ENCODE measurements at regions not wholly inside any gene's neighbourhood (a gene's known extent, or its start where the extent isn't known, plus 50 kb on each side); places are given as distances from the start of the nearest gene placed in this dataset.
"Not testable (repeated sequence)": the region's sequence is repeated elsewhere in the genome, so short reads cannot be mapped to it uniquely, and the experiment has no call there.

DNA sequence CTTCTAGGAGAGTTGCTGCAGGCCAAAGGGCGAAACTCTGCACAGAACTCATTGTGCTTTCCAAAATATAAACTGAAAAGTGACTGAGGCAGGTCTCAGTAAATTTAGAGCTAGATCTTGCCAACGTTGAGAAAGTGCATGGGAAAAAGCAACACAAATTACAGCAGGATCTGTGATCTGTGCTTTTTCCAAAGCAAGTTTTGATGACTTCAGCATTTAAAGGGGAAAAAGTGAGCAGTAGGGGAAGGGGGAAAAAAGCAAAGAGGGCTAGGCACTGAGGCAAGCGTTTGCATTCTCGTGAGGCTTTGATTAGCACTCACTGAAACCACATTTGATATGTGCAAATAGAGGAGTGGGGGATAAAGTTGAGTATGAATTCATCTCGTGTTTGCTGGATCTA lies 351.5 kb upstream of the NPAP1 start:
- not testable (repeated sequence) for DNase-seq

DNA sequence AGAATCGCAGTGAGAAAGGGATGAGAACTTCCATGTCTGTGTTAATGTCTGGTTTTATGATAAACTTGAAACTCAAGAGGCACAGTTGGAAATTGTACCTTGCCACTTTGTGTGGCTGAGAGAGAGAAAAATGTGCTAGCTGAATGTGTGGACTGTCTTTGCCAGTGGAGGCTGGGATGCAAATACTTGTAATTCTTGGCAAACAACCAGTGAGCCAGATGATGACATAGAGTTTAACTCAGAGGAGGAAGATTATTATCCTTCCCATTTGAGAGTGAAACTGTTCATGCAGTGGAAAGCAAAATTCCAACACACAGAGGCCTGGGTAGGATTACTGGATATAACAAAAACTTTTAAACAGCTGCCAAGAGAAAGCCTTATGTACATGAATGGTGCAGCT lies 349.1 kb upstream of the NPAP1 start:
- not testable (repeated sequence) for DNase-seq

DNA sequence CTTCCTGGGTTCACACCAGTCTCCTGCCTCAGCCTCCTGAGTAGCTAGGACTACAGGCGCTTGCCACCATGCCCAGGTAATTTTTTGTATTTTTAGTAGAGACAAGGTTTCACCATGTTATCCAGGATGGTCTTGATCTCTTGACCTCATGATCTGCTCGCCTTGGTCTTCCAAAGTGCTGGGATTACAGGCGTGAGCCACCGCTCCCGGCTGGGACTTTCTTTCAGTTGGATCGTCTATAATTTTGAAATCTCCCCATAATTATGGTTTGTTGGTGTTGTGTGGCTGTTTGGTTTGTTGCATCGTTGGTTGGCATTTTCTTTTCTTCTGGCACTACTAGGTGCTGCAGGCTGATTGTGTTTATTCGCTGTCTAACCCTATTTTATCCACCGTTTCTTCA lies 343.6 kb upstream of the NPAP1 start:
- DNase-seq = not testable (repeated sequence)

DNA sequence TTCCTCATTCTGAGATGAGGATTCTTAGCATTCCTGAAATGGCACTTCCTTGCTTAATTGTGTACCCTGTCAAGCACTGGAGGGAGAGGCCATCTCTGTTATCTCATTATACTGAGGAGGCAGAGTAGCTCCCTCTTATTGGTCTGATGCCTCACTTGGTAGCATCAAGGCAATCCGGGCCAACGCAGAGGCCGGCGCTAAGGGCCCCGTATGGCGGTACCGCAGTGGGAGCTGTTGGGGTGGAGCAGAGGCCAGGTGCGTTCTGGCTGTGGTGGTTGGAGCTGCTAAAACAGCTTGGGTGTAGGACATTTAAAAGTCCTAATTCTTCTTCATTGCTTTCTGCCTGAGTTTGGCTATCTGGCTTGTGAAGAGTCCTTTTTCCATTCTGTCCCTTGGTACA lies 333.7 kb upstream of the NPAP1 start:
- DNase-seq = not testable (repeated sequence)

DNA sequence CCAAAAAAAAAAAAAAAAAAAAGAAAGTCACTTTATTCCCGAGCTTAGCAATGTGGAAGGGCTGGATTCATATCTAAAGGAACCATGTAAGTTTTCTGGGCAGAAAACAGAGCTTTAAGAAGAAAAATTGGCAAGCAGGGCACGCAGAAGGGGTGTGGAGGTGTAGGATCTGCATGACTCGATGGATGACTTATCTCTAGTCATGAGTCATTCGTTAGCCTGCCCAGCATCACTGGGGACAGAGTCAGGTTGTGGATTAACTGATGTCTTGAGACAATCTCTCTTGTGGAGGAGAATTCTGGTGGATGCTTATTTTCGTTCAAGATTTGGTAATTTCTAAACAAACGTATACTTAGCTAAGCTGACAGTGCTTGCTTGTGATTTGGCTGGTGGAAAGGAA lies 322.8 kb upstream of the NPAP1 start:
- DNase-seq = not testable (repeated sequence)

DNA sequence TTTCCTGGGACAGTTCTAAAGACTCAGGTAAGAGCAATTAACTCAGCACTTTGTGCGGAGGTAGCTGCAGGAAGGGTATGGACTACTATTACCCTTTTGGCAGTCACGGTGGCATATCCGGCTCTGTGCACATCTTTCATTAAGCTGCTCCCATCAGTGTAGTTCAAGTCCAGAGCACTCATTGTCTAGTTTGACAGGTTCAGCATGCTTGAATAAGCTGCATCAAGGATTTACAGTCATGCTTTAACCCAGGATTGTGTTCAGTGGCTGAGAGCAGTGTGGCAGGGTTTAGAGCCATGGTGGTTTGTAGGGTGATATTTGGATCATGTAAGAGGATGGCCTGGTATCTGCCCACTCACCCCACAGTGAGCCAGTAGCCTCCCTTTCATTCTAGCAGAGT lies 294.5 kb upstream of the NPAP1 start:
- DNase-seq = not testable (repeated sequence)

DNA sequence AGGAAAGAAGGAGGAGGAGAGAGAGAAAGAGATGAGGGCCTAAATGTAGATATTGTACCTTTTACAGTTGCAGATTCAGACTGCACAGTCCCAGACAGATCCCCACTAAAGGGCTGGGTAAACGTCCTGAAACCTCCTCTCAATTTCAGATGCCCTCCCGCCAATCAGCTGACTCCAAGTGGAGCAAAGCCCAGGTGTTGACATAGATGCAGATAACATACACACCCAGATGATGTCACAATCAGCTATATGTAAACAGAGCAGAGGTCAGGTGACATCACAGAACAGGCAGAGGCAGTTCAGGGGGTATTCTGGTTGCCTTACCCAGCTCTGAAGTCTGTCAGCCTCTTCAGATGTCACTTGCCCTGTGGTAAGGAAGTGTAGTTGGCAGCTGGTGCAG lies 290.3 kb upstream of the NPAP1 start:
- not testable (repeated sequence) for DNase-seq

DNA sequence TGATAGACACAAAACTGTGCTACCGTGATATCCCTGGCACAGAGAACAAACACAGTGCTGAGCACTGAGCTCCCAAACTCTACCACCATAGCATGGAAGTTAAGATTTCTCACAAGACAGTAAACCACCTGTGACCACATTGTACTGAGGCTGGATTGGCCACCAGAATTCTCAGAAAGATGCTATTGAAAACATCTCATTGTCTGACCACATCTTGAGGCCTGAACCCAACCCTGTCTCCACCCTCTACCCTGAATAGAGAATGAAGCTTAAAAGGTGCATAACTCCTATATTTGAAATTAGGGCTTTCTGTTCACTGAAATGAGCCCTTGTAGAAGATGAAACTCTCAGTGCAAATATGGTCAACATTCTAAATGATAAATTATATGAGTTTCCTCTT lies 281.3 kb upstream of the NPAP1 start:
- no peak for DNase-seq

DNA sequence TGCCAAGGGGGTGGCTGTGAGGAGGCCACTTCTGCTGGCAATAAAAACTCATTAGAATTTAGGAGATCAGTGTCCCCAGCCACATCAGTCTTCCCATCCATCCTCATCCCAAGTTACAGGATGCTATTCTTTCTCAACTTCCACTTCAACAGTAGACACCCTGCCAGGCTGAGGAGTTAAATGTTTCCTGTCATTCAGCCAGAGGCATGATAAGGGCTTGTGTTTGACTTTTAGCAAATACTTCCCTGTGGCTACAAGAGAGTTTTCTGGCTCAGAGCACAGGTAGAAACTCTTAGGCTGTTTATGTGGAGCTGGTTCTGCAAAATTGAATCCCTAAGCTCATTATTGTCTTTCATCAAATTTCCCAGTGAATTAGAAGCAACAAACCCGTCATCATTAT lies 262.9 kb upstream of the NPAP1 start:
- not testable (repeated sequence) for DNase-seq

DNA sequence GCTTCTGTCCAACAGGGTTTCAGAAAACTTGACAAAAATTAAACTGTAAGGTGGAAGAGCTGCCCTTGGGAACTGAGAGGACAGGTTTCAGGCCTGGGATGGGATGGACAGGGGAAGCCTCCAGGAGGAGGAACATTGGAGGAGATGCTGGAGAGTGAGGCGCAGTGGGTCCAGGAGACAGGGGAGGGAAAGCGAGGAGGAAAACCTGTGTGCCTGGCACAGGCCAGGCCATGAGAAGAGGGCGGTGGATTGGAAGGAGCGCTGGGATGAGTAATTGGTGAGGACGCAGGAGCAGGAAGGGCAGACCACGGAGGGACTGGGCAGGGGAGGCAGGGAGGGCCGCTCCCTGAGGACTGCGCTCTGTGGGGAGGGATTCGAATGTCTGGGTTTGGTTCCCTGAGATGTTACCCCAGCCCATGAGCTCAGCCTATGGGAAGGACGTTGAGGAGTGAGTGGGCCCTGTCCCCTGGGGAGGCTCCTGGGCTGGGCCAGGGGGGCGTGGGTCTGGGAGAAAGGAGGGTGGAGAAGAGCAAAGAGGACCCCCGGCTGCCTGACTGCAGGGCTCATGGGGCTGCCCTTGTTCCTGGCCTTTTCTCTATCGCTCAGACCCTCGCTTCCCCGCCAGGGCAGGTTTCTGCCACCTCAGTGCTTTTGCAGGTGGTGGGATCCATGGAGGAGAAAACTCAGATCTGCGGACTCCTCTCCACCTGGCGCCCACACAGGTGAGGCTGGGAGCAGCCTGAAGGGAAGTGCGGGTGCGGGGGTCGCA lies 249.1 kb upstream of the NPAP1 start:
- DNase-seq = not testable (repeated sequence)

DNA sequence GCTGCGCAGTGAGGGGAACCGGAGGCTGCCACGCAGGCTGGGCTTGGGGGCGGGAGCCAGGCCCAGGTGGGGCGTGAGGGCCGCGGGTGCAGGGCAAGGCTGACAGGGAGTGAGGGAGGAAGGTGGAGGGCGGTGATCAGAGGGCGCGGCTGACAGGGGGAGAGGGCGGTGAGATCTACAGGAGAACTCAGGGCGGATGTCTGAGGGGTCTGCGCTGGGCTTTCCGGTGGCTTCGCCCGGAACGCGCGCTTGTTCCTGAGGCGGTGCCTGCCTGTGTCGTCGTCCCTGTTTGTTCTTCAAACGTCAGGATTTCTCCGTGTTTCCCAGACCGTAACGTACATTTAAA lies 248.5 kb upstream of the NPAP1 start:
- DNase-seq = not testable (repeated sequence)

DNA sequence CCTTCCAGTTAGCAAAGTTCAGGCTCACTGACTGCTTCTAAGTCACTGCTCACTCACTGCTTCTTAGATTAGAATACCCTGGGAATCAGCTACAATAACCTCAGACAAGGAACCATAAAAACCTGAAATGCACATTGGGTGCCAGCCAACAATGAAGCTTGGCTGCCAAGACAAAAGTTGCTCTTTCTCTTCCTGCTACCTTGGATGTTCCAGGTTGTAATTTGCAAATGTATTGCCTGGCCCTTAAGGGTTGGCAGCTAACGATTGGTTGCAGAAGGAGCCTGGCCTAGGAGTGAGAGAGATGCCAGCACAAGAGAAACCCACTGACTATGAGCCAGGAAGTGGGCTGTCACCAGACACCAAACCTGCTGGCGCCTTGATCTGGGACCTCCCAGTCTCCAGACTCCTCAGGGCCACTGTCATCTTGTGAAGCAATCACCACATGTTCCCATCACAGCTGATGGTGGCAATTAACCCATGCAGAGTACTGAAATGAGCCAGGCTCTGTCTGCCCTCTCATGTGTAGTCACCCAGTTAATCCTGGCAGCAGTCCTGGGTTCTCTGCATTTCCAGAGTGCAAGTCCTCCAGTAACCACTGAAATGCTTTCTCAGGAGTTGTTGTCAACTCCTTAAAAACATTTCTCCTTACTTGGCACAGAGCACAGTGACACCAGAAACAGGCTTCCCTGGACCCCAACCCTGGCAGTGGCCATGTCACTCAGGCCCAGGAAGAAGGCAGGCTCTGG lies 240.3 kb upstream of the NPAP1 start:
- not testable (repeated sequence) for DNase-seq

DNA sequence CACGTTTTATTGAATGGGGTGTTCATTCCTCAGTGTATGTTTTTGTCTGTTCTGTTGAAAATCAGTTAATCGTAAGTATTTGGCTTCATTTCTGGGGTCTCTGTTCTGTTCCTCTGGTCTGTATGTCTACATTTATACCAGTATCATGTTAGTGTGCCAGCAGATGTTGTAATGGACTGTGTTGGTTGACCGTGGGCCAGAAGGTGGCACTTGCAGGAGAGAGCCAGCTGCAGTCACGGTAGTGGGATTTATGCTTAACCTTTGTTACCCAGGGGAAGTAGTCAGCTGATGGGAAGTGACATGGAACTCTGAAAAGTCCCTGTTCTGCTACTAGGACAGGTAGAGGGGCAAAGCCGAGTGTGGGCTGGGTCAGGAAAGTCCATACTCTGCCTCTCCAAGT lies 238.3 kb upstream of the NPAP1 start:
- DNase-seq = not testable (repeated sequence)

DNA sequence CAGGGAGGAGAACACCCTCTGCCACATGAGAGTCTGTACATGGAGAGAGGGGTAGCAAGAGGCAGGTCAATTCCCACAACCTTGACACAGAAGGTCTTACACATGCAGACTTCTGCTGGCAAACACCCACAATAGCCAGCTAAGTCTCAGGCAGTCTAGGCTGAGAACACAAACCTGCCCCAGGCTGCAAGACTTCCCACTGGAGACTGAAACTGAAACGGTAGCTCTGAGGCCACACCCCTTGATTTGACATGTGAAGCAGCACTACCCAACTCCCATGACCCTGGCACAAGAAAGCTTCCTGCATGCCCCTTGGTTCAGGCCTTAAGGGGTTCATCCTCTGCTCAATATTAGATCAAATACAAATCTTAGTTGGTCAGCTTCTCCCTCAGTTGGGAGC lies 237.8 kb upstream of the NPAP1 start:
- DNase-seq = not testable (repeated sequence)

DNA sequence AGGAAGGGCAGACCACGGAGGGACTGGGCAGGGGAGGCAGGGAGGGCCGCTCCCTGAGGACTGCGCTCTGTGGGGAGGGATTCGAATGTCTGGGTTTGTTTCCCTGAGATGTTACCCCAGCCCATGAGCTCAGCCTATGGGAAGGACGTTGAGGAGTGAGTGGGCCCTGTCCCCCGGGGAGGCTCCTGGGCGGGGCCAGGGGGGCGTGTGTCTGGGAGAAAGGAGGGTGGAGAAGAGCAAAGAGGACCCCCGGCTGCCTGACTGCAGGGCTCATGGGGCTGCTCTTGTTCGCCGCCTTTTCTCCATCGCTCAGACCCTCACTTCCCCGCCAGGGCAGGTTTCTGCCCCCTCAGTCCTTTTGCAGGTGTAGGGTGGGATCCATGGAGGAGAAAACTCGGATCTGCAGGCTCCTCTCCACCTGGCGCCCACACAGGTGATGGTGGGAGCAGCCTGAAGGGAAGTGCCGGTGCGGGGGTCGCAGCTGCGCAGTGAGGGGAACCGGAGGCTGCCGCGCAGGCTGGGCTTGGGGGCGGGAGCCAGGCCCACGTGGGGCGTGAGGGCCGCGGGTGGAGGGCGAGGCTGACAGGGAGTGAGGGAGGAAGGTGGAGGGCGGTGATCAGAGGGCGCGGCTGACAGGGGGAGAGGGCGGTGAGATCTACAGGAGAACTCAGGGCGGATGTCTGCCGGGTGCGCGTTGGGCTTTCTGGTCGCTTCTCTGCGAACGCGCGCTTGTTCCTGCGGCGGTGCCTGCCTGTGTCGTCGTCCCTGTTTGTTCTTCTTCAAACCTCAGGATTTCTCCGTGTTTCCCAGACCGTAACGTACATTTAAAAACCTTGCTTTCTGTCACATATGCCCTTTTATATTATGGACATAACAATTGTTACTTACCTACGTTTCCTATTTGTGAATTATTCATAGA lies 198.2 kb upstream of the NPAP1 start:
- not testable (repeated sequence) for DNase-seq

DNA sequence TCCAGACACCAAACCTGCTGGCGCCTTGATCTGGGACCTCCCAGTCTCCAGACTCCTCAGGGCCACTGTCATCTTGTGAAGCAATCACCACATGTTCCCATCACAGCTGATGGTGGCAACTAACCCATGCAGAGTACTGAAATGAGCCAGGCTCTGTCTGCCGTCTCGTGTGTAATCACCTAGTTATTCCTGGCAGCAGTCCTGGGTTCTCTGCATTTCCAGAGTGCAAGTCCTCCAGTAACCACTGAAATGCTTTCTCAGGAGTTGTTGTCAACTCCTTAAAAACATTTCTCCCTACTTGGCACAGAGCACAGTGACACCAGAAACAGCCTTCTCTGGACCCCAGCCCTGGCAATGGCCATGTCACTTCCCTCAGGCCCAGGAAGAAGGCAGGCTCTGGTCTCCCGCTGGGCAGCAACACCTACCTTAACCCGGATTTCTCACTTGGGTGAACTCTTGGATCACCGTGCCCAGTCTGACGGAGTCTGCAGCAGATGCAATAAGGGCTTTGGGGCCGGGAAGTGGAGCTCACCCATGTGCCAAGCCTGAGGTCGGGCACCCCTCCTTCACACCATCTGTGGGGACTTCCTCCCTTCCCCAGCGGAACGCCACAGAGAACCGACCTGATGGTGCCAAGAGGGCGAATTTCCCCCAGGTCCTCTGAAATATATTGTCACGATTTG lies 189.5 kb upstream of the NPAP1 start:
- DNase-seq = not testable (repeated sequence)

DNA sequence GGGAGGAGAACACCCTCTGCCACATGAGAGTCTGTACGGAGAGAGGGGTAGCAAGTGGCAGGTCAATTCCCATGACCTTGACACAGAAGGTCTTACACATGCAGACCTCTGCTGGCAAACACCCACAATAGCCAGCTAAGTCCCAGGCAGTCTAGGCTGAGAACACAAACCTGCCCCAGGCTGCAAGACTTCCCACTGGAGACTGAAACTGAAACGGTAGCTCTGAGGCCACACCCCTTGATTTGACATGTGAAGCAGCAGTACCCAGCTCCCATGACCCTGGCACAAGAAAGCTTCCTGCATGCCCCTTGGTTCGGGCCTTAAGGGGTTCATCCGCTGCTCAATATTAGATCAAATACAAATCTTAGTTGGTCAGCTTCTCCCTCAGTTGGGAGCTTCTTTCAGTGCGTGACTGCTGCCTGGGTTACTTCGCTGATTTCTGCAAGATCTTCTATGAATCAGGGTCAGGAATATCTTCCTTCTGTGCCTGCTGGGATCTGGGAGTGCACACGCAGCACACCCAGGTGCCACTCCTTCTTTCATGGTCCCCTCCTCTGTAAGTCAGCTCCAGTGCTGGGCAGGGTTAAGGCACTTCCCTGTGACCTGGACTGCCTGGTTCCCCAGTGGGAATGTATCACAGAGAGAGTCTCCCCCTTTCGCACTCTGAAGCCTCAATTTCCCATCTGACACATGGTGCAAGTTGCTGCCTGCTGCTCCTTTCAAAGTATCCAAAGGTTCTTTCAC lies 187.2 kb upstream of the NPAP1 start:
- not testable (repeated sequence) for DNase-seq

DNA sequence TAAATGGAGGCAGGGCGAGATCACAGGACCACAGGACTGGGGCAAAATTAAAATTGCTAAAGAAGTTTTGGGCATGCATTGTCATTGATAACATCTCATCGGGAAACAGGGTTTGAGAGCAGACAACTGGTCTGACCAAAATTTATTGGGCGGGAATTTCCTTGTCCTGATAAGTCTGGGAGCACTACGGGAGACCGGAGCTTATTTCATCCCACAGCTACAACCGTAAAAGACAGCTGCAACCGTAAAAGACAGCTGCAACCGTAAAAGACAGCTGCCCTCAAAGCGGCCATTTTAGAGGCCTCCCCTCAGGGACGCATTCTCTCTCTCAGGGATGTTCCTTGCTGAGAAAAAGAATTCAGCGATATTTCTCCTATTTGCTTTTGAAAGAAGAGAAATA lies 170.4 kb upstream of the NPAP1 start:
- not testable (repeated sequence) for DNase-seq

DNA sequence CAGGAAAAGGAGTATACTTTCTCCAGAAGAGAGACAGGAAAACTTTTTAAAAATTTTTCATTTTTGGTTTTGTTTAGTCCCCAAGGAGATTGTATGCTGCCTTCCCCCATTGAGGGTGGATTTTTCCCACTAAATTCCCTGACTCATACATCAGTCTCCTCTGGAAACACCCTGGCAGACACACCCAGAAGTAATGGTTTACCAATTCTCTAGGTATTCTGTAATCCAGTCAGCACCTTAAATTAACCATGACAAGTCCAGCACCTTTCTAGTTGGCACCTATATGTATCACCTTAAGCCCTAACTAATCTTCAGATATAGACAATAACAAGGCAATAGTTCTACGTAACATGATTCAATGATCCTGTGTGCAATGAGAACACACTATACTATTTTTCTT lies 165.9 kb upstream of the NPAP1 start:
- not testable (repeated sequence) for DNase-seq

DNA sequence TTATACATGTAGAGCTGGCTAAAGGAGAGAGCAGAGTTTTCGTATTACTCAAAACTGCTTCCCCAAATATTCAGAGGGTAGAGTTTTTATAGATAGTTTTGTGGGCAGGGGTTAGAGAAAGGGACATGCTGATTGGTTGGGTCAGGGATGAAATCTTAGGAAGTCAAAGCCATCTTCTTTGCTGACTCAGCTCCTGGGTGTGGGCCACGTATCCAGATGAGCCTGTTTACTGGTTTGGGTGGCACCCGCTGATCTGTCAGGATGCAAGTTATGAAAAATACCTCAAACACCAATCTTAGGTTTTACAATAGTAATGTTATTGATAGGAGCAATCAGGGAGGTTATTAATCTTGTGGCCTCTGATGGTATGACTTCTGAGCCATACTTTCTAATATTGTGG lies 164.0 kb upstream of the NPAP1 start:
- DNase-seq = not testable (repeated sequence)

DNA sequence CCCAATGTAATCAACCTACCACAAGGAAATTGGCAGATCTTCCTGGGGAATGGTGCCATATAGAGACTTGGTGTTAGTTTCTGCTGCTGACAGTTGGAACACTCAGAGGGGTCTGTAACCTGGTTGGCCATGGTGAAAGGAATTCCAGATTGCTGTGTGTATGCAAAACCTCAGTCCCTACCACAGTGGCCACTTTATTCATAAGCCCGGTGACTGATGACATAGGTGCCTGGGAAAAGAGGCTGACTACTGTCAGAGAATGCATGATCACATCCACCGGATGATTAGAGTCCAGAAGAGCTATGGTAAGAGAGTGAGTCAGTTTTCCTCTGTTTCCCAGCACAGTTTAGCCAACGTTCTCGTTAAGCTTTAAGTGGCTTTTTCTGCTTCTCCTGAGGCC lies 156.8 kb upstream of the NPAP1 start:
- DNase-seq = not testable (repeated sequence)

DNA sequence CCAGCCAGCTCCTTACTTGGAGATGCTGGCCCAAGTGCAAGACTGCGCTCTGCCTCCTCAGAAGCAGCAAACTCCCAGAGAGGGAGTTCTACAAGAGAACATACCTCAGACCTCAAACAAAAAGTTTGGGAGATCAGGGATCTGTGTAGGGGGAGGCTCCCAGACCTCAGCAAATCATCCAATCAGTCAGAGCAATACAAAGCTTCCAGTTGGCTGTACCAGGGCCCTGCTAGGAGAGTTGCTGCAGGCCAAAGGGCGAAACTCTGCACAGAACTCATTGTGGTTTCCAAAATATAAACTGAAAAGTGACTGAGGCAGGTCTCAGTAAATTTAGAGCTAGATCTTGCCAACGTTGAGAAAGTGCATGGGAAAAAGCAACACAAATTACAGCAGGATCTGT lies 144.3 kb upstream of the NPAP1 start:
- DNase-seq = not testable (repeated sequence)
